NCI-H1092 treated with DMSO at 0.1 percent for 48 hours (cell line): ENCODE measurements at regions not wholly inside any gene's neighbourhood (a gene's known extent, or its start where the extent isn't known, plus 50 kb on each side); places are given as distances from the start of the nearest gene placed in this dataset.
"Not testable (repeated sequence)": the region's sequence is repeated elsewhere in the genome, so short reads cannot be mapped to it uniquely, and the experiment has no call there.

ENCODE experiments used
- DNase-seq: peaks from one replicate; lab custom pipeline; 2025; lab: John Stamatoyannopoulos, UW

DNA sequence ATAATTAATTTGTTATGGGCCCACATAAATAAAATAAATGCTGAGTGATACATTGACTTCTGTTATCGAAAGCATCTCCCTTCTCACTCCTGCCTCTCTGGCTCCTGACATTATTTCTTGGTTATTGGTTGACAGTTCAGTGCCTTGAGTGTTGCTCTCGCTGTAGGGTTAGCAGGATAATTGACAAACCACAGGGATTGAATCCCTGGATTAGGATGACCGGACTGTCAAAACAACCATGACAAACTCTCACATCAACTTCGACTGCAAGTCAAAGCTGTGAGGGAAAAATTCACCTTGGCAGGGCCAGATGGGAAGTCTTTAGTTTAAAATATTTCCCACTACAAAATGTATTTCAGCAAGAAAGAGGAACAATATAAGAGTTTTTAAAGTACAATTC lies 245.4 kb upstream of the TFAP2D start:
- no peak for DNase-seq

DNA sequence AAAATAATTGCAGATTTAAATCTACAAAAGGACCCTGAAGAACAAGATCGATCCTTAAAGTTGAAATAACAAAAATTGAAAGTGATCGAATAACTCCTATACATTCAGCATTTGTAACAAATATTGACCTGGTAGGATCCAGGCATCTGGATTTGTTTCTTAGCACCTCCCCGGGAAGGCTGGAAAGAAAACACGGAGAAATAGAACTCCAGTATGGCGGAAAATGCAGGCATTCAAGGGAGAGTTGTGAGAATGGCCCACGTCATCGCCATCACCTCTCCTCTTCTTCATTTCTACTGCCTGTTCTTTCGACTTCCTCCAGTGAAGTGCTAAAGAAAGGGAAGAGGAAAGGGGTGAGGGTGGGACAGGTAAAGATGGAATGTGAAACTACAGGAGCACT lies 242.3 kb upstream of the TFAP2D start:
- no peak for DNase-seq

DNA sequence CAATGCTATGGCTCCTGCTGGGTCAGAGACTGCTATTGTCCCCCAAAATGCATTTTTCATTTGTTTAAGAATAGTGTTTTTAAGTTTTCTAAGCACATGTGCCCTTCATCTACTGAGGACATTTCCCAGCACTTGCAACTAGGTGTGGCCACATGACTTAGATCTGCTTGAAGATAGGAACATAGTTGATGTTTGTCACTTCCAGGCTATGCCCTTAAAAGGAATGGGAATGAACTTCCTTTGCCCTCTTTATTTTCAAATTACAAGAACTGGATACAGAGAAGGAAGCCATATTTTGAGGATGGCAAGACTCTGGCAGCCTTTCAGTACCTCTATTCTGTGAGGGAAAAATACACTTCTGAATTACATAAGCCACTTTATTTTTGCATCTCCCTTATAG lies 203.0 kb upstream of the TFAP2D start:
- DNase-seq = no peak

DNA sequence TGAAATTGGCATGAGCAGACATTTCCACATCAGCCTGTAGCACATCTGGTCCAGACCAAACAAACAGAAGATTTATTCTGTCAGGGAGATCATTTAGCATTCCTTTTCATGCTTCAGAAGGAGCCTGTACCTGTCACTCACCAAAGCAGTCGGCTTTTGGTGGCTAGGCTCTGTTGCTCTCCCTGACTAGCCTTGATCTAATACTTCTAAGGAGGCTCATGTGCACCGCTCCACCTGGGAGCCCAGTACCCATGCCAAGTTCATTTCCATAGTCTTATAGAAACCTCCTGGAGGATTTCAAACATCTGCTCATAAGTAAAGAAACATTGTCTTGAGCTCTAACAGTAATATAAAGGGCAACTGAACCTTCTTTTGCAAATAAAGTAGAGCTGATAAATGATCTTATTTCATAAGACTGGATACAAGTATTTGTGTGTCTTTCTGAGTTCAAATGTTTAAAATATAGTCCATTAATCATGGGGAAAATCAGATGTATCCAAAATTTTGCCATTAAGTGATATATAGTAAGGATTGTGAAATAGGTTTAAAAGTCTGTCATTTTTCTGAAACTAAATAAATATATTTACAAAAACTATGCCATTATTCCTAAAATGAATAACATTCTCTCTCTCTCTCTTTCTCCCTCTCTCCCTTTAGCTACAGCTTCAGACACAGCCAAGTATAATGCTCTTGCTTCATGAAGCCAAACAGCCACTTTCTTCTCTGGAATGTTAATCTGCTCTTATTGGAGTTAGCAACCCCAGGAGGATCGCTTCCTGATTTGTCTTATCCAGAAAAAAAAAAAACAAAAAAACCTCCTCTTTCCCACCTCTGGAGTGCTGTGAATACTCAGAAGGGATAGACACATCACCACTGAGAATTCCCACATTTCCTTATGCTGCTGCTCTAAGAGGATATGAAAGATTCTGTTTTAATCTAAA lies 192.7 kb upstream of the TFAP2D start:
- DNase-seq = no peak

DNA sequence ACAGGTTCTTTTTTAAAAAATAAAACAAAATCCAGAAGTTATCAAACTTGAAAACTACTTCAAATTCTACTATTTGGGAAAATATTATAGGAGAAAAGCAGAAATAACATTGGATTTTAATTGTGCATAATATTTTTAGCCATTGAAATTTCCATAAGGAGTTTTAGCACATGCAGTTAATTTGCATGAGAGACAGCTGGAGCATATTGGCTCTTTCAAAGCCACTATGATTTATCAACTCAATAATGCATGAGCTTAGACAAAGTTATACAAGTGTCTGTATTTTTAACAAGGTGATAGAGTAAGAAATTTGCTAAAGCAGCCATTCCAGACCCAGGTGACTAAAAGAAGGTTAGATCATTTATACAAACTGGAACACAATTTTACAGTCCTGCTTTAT lies 189.0 kb upstream of the TFAP2D start:
- no peak for DNase-seq

DNA sequence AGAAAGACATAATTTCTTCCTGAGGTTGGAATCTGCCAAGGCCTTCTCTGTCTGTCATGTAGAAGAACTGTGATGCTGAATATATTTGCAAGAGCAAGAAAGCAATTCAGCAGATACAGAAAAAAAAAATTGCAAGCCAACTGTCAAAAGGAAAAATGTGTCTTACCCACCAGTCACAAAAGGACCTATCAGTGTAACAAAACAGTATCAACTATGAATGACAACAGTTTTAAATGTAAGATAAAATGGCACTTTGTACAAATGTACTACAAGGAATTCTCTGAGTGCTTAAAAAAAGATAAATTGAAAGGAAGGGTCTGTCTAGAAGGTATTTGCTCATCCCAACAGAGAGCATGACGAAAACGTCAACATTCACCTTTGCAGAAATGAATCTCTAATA lies 185.3 kb upstream of the TFAP2D start:
- no peak for DNase-seq

DNA sequence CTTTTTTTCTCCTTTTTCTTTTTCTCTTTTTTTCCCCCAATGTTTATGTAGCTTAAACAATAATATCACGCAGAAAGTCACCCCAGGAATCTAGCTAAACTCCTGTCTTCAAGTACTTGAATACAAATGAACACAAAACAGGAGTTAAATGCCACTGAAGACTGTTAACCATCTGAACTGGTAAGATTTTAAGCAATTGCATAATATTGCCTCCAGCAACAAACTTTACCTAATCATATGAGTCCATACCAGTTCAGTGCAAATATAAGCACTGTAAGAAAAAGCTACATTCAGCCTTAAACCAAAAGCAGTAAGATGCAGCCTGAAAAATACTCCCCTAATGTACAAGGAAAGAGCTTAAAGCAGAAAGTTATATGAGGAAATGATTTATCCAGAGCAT lies 173.9 kb upstream of the TFAP2D start:
- no peak for DNase-seq

DNA sequence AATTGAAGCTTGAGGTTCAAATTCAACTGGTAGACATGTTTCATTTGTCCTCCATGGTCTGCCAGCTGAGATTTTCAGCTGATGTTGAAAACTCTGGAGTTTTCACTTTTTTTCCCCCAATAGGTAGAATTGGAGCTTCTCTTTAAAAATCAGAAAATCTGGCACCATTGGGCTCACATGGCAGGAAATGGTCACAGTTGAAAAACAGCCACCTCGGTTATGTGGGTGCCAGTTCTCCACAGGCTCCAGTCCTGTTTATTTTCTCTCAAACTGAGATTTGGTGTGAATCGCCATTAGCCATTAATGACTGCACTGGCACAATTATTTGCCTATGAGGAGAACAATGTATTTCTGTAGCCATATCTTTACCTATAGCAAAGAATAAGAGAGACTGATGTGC lies 171.4 kb upstream of the TFAP2D start:
- DNase-seq = no peak

DNA sequence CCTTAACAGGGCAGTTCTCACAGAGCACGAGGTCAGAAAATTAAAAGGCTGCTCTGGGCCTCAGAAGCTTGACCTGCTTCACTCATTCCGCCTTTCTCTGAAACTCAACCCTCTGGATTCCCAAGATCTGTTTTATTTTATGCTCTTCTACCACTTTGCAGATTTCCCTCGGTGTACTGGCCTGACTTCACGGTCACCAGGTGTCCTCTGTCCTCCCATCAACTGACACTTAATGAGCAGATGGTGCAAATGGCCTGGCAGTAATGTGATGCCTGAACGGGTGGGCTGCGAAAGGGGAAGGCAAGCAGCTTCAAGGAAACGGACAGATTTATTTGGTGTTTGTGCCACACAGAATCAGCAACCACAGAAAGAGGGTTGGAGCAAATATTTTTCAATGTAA lies 169.7 kb upstream of the TFAP2D start:
- no peak for DNase-seq

DNA sequence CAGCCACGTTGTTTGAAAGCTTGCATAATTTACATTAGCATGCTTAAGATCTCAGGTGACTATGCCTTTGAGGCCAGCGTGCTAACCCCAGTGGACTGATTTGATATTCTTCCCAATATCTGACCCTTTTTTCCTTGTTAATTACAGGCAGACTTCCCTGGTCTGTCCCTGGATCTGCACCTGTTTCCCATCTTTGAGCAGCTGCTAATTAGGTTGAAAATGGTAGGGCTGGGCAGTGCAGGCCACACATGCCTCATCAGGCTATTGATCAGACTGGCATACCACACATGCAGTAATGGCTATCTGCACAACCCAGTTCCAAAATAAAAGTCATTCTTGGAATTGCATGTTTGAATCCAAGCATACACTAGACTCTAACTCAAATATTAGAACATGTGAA lies 164.3 kb upstream of the TFAP2D start:
- DNase-seq = no peak

DNA sequence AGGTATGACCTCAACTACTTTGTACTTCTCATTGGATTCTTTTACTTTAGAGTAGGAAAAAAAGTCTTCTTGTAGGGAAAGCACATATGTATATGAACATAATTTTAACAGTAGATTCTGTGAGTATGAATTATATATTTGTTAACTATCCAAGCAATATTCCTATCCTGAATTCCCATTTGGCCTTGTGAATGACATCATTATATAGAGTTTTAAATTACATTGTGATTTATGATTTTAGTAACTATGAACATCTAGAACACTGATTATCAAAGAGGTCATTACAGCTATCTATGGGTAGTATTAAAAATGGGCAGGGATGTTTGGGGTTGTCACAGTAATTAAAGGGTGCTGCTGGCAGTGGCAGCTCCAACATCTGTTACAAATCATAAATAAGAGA lies 163.9 kb upstream of the TFAP2D start:
- no peak for DNase-seq

DNA sequence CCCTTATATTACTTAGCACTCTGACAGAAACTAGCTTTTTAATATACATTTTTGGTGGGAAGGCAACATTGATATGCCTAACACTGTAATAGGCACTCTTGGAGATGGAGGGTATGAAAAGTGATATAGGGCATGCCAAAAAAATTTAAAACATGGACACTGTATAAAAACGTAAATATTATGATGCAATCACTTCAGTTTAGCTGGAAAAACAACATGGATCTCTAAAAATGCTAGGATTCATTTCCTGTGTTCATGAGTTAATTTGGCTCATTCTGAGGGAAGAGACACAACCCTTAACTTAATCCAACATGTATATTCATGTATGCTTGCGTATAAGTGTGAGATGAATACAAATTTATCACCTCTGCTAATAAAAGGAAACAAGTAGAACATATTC lies 157.3 kb upstream of the TFAP2D start:
- DNase-seq = no peak

DNA sequence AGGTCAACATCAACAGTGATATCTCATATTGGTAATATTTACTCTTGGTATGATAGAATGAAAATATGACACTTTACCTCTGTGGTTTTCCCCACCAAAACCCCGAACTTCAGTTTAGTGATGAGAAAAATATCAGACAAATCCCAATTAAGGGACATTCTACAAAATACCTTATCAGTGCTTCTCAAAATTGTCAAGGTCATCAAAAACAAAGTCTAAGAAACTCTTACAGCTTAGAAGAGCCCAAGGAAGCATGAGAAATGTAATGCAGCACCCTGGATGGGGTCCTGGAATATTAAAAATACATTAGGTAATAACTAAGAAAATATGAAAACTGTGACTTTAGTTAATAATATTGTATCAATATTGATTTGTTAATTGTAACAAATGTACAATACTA lies 148.3 kb upstream of the TFAP2D start:
- DNase-seq = no peak

DNA sequence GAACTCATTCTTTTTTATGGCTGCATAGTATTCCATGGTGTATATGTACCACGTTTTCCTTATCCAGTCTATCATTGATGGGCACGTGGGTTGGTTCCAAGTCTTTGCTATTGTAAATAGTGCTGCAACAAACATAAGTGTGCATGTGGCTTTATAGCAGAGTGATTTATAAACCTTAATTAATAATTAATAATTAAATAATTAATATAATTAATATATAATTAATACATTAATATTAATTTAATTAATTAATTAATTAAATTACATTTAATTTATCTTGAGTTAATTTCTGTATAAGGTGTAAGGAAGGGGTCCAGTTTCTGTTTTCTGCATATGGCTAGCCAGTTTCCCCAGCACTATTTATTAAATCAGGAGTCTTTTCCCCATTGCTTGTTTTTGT lies 142.1 kb upstream of the TFAP2D start:
- not testable (repeated sequence) for DNase-seq

DNA sequence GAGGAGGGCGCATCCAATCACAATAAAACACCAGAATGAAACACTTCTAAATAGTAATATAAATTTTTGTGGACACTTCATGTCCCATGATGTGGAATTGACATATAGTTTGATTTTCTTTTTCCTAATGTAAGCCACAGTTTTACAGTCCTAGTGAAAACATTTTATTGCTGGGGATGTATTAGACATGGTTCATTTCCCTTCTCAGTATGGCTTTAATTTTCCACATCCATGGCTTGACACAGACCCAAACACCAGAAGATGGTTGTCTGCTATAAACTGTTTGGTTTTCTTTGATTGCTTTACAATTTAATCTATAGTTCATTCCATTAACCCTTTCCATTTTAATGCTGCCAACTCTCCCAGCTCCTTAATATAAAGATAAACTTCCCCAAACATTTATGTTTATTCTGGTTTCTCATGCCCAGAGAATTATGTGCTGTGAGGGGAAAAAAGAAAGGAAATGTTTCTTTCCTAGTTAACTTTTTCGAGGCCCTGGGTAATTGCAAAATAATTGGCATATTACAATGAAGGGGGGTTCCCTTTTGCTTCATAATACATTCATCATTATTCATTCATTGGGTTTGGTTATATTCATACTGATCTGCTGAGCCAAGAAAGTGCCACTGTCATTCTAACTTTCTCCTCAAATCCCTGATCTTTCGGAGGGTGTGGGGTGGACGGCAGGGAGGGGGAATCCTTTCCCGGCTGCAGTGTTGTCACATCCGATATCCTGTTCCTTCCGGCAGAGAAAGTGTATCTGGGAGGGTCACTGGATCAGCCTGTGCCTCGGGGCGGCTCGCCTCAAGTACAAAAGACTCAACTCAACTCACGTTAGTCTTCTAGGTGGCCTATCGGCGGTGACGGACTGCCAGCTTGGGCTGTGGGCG lies 127.6 kb upstream of the TFAP2D start:
- DNase-seq = no peak

DNA sequence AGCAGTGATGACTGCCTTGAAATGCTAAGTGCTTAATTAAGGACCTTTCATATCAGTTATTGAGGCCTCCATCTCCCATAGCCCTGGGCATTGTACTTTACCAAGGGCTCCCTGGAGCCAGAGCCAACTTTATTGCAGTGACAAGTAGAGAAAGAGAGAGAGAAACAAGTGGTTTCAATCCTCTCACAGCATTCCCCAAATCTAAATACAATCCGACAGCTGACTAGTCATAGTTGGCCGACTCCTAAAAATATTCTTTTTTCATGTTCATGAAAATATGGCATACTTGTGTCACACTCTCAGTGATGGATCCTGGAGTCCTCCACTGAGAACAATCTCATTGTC lies 127.0 kb upstream of the TFAP2D start:
- no peak for DNase-seq

DNA sequence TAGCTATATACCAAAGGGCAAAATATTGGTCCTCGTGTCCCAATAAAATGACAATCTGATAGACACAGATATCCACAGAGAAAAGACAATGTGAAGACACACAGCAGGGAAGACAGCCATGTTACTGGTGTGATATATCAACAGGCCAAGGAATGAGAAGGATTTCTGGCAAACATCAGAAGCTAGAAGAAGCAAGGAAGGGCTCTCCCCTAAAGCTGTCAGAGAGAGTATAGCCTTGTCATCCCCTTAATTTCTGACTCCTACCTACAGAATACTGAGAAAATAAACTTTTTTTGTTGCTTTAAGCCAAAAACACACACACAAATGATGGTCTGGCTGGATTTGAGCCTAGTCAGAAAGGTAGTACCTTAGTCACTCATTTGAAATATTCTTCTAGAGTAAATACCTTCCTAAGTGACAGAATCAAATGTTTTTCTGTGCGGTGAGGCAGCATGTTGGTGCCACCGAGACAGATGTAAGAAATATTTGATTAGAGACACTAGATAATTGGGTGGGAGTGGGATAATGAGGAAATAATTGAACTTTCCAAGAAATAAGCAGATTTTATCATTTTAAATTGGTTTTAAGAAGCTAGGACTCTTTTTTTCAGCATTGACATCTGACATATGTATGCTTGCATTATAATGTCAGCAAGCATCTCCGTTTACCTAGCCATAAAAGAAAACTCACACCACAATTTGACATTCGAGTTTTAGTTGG lies 123.4 kb upstream of the TFAP2D start:
- DNase-seq = no peak

DNA sequence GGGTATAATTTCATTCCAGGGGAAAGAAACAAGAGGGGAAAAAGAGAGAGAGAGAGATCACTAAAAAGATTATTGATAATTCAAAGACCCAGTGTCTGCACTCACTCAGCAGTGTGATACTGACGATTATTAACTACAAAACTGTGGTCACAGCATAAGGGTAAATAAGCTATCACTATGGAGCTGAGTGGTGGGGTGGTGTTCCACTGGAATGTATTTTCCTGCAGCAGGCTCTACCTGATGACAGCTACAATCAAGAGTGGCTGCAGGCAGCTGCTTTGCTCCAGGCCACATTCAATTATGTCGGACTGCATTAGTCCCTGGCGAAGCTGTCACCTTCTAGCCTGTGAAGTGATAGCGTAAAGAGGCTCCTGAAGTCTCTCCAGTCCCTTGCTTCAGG lies 122.2 kb upstream of the TFAP2D start:
- no peak for DNase-seq

DNA sequence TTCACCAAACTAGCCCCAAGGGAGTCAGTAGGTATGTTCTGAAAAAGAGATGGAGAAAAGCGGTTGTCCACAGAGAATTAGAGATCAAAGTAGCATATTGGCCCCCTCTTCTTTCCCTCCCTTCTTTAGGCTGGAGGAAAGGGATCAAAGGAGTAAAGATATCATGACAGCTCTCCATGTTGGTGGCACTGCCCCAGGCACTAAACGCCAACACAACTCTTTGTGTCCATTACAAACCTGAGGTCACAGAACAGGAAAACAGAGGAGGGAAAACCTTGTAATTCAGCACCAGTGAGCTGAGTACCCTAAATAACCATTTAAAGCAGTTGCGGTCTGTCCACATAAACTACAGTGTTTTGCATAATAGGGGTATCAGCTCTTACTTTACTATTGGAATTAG lies 113.0 kb upstream of the TFAP2D start:
- DNase-seq = no peak

DNA sequence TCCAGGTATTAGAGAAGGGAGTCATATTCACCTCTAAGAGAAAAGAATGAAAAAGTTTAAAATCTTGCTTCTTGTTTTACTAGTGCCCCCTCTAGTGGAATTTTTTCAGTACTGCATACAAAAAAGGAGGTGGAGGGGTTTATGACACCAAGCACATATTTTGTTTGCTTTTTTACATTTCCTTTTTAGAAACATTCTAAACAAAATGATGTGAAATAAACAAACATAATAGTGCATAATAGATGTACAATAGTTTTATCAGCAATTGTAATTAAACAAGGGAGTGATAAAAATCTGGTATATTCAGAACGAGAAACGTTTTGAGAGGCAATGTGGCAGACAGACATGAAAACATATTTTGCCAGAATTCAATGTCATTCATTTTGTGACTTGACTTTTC lies 111.0 kb upstream of the TFAP2D start:
- DNase-seq = peak; percentile 4

DNA sequence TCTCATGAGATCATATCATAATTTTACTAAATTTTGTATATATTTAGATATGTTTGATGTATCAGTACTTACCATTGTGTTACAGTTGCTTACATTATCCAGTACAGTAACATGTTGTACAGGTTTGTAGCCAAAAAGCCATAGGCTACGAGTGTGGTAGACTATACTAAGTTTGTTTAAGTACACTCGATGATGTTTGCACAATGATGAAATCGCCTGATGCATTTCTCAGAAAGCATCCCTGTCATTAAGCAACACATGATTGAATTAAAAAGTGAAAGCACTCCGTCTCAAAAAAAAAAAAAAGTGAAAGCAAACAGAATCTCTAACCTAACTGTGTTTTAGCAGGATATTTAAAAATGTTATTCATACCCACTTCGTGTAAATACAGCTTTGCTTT lies 104.9 kb upstream of the TFAP2D start:
- no peak for DNase-seq

DNA sequence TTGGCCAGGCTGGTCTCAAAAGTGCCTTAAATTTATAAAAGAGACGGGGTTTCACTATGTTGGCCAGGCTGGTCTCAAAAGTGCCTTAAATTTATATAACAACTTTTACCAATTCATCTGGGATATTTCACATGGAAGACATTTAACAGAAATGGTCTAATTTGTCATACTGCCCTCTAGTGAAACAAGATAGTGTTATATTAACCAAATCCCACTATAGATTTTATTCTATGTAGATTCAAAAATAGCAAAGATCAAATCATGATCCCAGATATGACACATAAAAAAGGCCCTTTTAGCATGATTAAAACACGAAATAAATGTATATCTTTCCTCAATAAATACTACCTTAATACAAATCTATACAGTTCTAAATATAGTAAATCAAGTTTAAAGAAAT lies 102.8 kb upstream of the TFAP2D start:
- no peak for DNase-seq

DNA sequence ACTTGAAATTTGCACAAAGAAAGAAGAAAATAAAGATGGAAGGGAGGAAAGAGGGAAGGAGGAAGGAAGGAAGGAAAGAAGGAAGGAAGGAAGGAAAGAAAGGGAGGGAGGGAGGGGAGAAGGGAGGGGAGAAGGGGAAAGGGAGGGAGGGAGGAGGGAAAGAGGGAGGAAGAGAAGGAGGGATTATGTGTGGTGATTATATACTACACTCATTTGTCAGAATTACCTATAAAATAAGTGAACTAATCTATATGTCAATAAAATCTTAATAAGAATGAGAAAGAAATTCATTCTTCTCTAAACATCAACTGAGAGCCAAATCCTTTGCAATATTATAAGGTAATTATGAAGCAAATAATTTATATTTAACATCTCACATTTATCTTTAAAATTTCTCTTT lies 77.9 kb upstream of the TFAP2D start:
- DNase-seq = no peak
